GM23338 (cell line): ENCODE measurements at regions not wholly inside any gene's neighbourhood (a gene's known extent, or its start where the extent isn't known, plus 50 kb on each side); places are given as distances from the start of the nearest gene placed in this dataset.

Source experiments
- ATAC-seq: fragments of 200-7000 bp; cut with Tn5 transposase; 3 replicates; pipeline ENCODE4 v1.9.1; 2020
- DNase-seq: peaks from one replicate; pipeline ENCODE4 v3.0.0-alpha.2; 2015; ENCODE audit warnings: low spot score
- H2AFZ ChIP-seq: fragments of 200-600 bp; sonication (generic); 2 replicates; pipeline ENCODE4 v1.8.0; 2016; ENCODE audit warnings: antibody characterized with exemption, mild to moderate bottlenecking, moderate library complexity
- H3F3A ChIP-seq: fragments of 200-600 bp; sonication (generic); replicated peaks from 2 replicates; pipeline ENCODE4 v1.8.0; 2017; ENCODE audit warnings: antibody characterized with exemption, mixed run types, low read depth
- H3K27ac ChIP-seq: fragments of 200-600 bp; sonication (generic); 2 replicates; pipeline ENCODE4 v1.6.1; 2016; ENCODE audit warnings: low read depth
- H3K27me3 ChIP-seq: fragments of 200-600 bp; sonication (generic); 2 replicates; pipeline ENCODE4 v1.8.0; 2016; ENCODE audit warnings: mild to moderate bottlenecking, mixed run types, moderate library complexity; ENCODE audit not compliant: insufficient read depth
- H3K36me3 ChIP-seq: fragments of 200-600 bp; sonication (generic); 2 replicates; pipeline ENCODE4 v1.8.0; 2016; ENCODE audit warnings: mild to moderate bottlenecking; ENCODE audit not compliant: insufficient read depth
- H3K4me1 ChIP-seq: fragments of 200-600 bp; sonication (generic); 2 replicates; pipeline ENCODE4 v1.8.0; 2016; ENCODE audit warnings: mild to moderate bottlenecking, moderate library complexity; ENCODE audit not compliant: insufficient read depth
- H3K4me2 ChIP-seq: fragments of 200-600 bp; sonication (generic); 2 replicates; pipeline ENCODE4 v1.7.1; 2017; ENCODE audit warnings: mixed run types
- H3K4me3 ChIP-seq: fragments of 200-600 bp; sonication (generic); 2 replicates; pipeline ENCODE4 v1.6.1; 2016; ENCODE audit warnings: mixed run types
- H3K79me2 ChIP-seq: fragments of 200-600 bp; sonication (generic); replicated peaks from 2 replicates; pipeline ENCODE4 v1.8.0; 2017; ENCODE audit warnings: mild to moderate bottlenecking; ENCODE audit not compliant: insufficient read depth
- H3K9me2 ChIP-seq: fragments of 200-600 bp; sonication (generic); 2 replicates; pipeline ENCODE4 v1.8.0; 2017; ENCODE audit not compliant: insufficient read depth
- H4K20me1 ChIP-seq: fragments of 200-600 bp; sonication (generic); replicated peaks from 2 replicates; pipeline ENCODE4 v1.8.0; 2017; ENCODE audit warnings: mild to moderate bottlenecking; ENCODE audit not compliant: insufficient read depth
- H3K27ac Mint-ChIP-seq: 2 replicates; pipeline ENCODE4 v1.8.0; 2020; ENCODE audit warnings: inconsistent platforms, mild to moderate bottlenecking, moderate library complexity, mixed read lengths
- H3K27me3 Mint-ChIP-seq: 3 replicates; pipeline ENCODE4 v1.8.0; 2022; ENCODE audit warnings: low read depth, mild to moderate bottlenecking, moderate library complexity, mixed read lengths, inconsistent platforms; ENCODE audit not compliant: insufficient read depth, poor library complexity
- H3K36me3 Mint-ChIP-seq: 3 replicates; pipeline ENCODE4 v1.8.0; 2021; ENCODE audit warnings: low read depth, mild to moderate bottlenecking, inconsistent platforms, moderate library complexity, mixed read lengths
- H3K4me1 Mint-ChIP-seq: 3 replicates; pipeline ENCODE4 v1.8.0; 2020; ENCODE audit warnings: mild to moderate bottlenecking, inconsistent platforms, mixed read lengths
- H3K4me3 Mint-ChIP-seq: 3 replicates; pipeline ENCODE4 v1.8.0; 2021; ENCODE audit warnings: moderate library complexity, mild to moderate bottlenecking, inconsistent platforms, mixed read lengths
- H3K9me3 Mint-ChIP-seq: 3 replicates; pipeline ENCODE4 v1.8.0; 2020; ENCODE audit warnings: moderate library complexity, mild to moderate bottlenecking, inconsistent platforms, mixed read lengths
- CREB1 ChIP-seq: fragments of 250-450 bp; sonication (Bioruptor Pico); IDR thresholded peaks from 2 replicates; pipeline ENCODE4 v1.5.0; 2020; ENCODE audit warnings: low read depth, mild to moderate bottlenecking, moderate library complexity
- CTCF ChIP-seq, 2 experiments: fragments of 200-600 bp in 1 of 2; sonication (generic) in 1 of 2; conservative IDR thresholded peaks; 2 replicates each; pipeline versions ENCODE4 v1.5.1 to v1.6.1; 2016 to 2017; ENCODE audit warnings: antibody characterized with exemption in 2 of 2, low read depth in 2 of 2, mild to moderate bottlenecking in 2 of 2, moderate library complexity in 1 of 2
- EZH2 ChIP-seq: fragments of 200-600 bp; sonication (generic); IDR thresholded peaks from one replicate; pipeline ENCODE4 v1.8.0; 2017; ENCODE audit warnings: antibody characterized with exemption, mild to moderate bottlenecking, low read depth; ENCODE audit not compliant: unreplicated experiment
- EZH2phosphoT487 ChIP-seq: fragments of 200-600 bp; sonication (generic); IDR thresholded peaks from one replicate; pipeline ENCODE4 v1.8.1; 2018; ENCODE audit warnings: antibody characterized with exemption; ENCODE audit not compliant: unreplicated experiment
- JUNB ChIP-seq: IDR thresholded peaks from one replicate; pipeline ENCODE4 v1.6.1; 2016; ENCODE audit warnings: antibody characterized with exemption; ENCODE audit not compliant: unreplicated experiment
- NANOG ChIP-seq: IDR thresholded peaks from 2 replicates; pipeline ENCODE4 v1.6.1; 2016; ENCODE audit warnings: antibody characterized with exemption, borderline replicate concordance
- REST ChIP-seq: IDR thresholded peaks from one replicate; pipeline ENCODE4 v1.6.1; 2018; ENCODE audit warnings: antibody characterized with exemption; ENCODE audit not compliant: unreplicated experiment
- ZNF114 ChIP-seq: fragments of 250-450 bp; sonication (Bioruptor Pico); IDR thresholded peaks from 2 replicates; pipeline ENCODE4 v1.5.0; 2020; ENCODE audit warnings: mild to moderate bottlenecking, moderate library complexity
- ZNF331 ChIP-seq: fragments of 250-450 bp; sonication (Bioruptor Pico); IDR thresholded peaks from 2 replicates; pipeline ENCODE4 v1.5.0; 2020; ENCODE audit warnings: low read depth, mild to moderate bottlenecking, moderate library complexity

GRCh38 chr2:111231532-111232252 is 111.0 kb downstream of the BCL2L11 start:
- Histone ChIP-seq H3K4me3 (no peak overlapping the region), H4K20me1 (no peaks in the 10 kb centered on the region), H3F3A (no peaks in the 10 kb centered on the region), H3K4me1 (peaks cover 3% of the 10 kb centered on the region; the same call in 1 of the 2 replicates), H3K79me2 (no peaks in the 10 kb centered on the region), H3K27me3 (no peaks in the 10 kb centered on the region), H3K9me2 (peaks cover 16% of the 10 kb centered on the region), H2AFZ (no peak overlapping the region), H3K4me2 (no peak overlapping the region), H3K36me3 (no peaks in the 10 kb centered on the region), H3K27ac (no peak overlapping the region)
- Mint-ChIP-seq H3K4me3 (no peak overlapping the region), H3K27ac (no peak overlapping the region), H3K9me3 (peaks cover 29% of the 10 kb centered on the region; the same call in 2 of the 3 replicates), H3K36me3 (no peaks in the 10 kb centered on the region; the same call in none of the 3 replicates), H3K4me1 (peaks cover 8% of the 10 kb centered on the region), H3K27me3 (no peaks in the 10 kb centered on the region)
- TF ChIP-seq EZH2phosphoT487 = no peak
- TF ChIP-seq CTCF (conservative IDR thresholded peaks at IDR 0.05; ENCODE audit: low read depth in 2 of 2) = peak in 1 of 2 experiments; percentile 29; a peak in 1 of 4 replicates
- DNase-seq (peak; percentile 9), ATAC-seq (no peak)

- H3K27me3 ChIP-seq = no peaks in the 10 kb centered on the region
- H3K9me3 Mint-ChIP-seq = peaks cover 22% of the 10 kb centered on the region; the same call in 2 of the 3 replicates
- no peak overlapping the region for H3K4me3 ChIP-seq
- no peak for TF ChIP-seq CREB1 (CRISPR knock-in tag)
- H3F3A ChIP-seq = no peaks in the 10 kb centered on the region
- H3K27me3 Mint-ChIP-seq = no peaks in the 10 kb centered on the region
- H3K27ac Mint-ChIP-seq = no peak overlapping the region
- ATAC-seq = no peak
- no peak overlapping the region for H3K4me2 ChIP-seq
- H3K36me3 ChIP-seq = no peaks in the 10 kb centered on the region
- no peaks in the 10 kb centered on the region for H3K4me1 ChIP-seq
- H3K9me2 ChIP-seq = peaks cover 20% of the 10 kb centered on the region
- no peak overlapping the region for H3K27ac ChIP-seq
- no peak overlapping the region for H2AFZ ChIP-seq
- DNase-seq = no peak
- H3K79me2 ChIP-seq = no peaks in the 10 kb centered on the region
- no peak overlapping the region for H3K4me3 Mint-ChIP-seq
- no peaks in the 10 kb centered on the region for H4K20me1 ChIP-seq
- no peaks in the 10 kb centered on the region; the same call in 1 of the 3 replicates for H3K36me3 Mint-ChIP-seq
- no peaks in the 10 kb centered on the region for H3K4me1 Mint-ChIP-seq
These were observed 114.7 kb downstream of the BCL2L11 start for GRCh38 chr2:111235192-111236015.

- ATAC-seq (no peak), DNase-seq (no peak)
- Mint-ChIP-seq H3K4me1 (no peaks in the 10 kb centered on the region), H3K4me3 (no peak overlapping the region), H3K36me3 (no peaks in the 10 kb centered on the region; the same call in 2 of the 3 replicates), H3K9me3 (peaks cover 16% of the 10 kb centered on the region; the same call in 2 of the 3 replicates), H3K27ac (no peak overlapping the region), H3K27me3 (no peaks in the 10 kb centered on the region)
- Histone ChIP-seq H3F3A (no peaks in the 10 kb centered on the region), H3K4me1 (no peaks in the 10 kb centered on the region), H4K20me1 (no peaks in the 10 kb centered on the region), H3K36me3 (no peaks in the 10 kb centered on the region), H3K79me2 (no peaks in the 10 kb centered on the region), H3K4me2 (no peak overlapping the region), H3K27me3 (no peaks in the 10 kb centered on the region), H3K27ac (no peak overlapping the region), H2AFZ (no peak overlapping the region), H3K4me3 (no peak overlapping the region), H3K9me2 (peaks cover 20% of the 10 kb centered on the region)
- TF ChIP-seq ZNF331 (no peak), NANOG (no peak), REST (no peak), JUNB (no peak), ZNF114 (CRISPR knock-in tag) (no peak), EZH2 (no peak), EZH2phosphoT487 (no peak), CREB1 (CRISPR knock-in tag) (no peak), CTCF (conservative IDR thresholded peaks at IDR 0.05; ENCODE audit: low read depth in 2 of 2) (no peak)
These were observed 115.3 kb downstream of the BCL2L11 start for GRCh38 chr2:111236025-111236424.
